ENCODE measurements at regions not wholly inside any gene's neighbourhood (a gene's known extent, or its start where the extent isn't known, plus 50 kb on each side); places are given as distances from the start of the nearest gene placed in this dataset.

DNA sequence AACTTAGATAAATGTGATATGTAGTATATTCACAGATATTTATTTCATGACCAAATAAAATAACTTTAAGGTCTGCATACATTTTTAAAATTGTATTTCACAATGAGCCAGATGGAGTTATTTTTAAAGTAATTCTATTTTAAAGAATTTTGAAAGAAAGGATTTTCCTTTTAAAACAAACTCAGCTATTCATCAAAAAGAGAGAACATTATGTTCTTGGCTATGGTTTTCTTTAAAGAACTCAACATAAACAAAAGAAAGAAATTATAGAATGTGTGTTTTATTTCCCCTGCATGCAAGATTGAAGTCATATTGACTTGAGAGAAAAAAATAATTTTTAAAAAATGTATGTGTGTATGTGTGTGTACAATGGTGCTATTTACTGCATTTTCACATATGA is 1023.6 kb upstream of the CITED2 start:
- Histone ChIP-seq H3K9me3 (replicated peaks) (no peaks in the 10 kb centered on the region), H3K27ac (replicated peaks) (no peak overlapping the region), H3K4me1 (no peaks in the 10 kb centered on the region), H3K27me3 (ENCODE audit: low read depth) (no peaks in the 10 kb centered on the region), H3K36me3 (no peaks in the 10 kb centered on the region), H3K4me3 (no peak overlapping the region)
- no peak for TF ChIP-seq CTCF (IDR thresholded peaks at IDR 0.05; ENCODE audit: borderline replicate concordance)
- no peak for DNase-seq
- intact Hi-C loops (cut with micrococcal nuclease), result no loop called here

DNA sequence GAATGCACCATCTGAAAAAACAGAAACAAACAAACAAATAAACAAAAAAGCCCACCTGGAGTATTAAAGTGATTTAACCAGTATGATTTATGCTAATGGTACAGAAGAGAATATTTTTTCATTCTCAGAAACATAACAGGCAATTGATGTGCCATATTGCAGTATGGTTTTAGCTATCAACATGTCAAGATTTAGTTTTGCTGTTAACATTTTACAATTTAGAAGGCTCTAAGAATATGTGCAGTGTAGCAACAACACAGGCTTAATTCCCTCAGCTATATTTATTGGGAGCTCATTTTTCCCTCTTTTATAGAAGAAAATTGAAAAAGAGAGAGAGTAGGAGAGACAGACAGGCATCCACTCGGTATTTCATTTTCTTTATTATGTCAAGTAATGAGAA is 1022.7 kb upstream of the CITED2 start:
- Histone ChIP-seq H3K27ac (replicated peaks) (no peak overlapping the region), H3K27me3 (ENCODE audit: low read depth) (no peaks in the 10 kb centered on the region), H3K36me3 (no peaks in the 10 kb centered on the region), H3K4me1 (no peaks in the 10 kb centered on the region), H3K9me3 (replicated peaks) (no peaks in the 10 kb centered on the region), H3K4me3 (no peak overlapping the region)
- DNase-seq, result no peak
- TF ChIP-seq CTCF (IDR thresholded peaks at IDR 0.05; ENCODE audit: borderline replicate concordance), result no peak
- intact Hi-C loops (cut with micrococcal nuclease), result no loop called here

DNA sequence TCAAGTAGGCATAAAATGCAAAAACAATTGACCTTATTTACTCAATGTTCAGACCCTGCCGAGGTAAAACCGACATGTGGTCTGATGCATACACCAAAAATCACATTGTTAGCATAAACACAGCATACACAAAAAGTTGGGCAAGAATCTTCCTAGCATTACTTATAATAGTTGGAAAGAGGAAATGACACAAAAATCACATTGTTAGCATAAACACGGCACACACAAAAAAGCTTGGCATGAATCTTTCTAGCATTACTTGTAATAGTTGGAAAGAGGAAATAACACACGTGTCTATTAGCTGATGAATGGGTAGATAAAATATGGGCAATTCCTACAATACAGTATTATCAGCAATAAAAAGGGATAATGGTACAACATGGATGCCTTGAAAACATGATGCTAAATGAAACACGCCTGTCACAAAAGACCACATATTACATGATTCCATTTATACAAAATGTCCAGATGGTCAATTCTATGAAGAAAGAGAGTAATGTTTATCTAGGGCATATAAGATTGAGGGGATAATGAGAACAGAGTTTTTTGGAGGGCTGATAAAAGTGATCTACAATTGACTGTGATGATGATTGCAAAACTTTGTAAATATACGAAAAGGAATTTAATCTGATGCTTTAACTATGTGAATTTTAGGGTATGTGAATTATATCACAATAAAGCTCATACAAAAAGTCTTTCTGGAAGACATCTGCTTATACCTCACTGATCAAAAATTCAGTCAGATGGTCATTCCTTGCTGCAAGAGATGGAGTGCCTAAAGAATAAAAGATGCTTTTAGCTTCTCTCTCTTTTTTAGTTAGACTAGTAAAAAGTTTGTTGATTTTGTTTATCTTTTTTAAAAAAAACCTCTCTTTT is 1019.5 kb upstream of the CITED2 start:
- Histone ChIP-seq H3K4me1 (no peaks in the 10 kb centered on the region), H3K27me3 (ENCODE audit: low read depth) (no peaks in the 10 kb centered on the region), H3K27ac (replicated peaks) (no peak overlapping the region), H3K4me3 (no peak overlapping the region), H3K9me3 (replicated peaks) (no peaks in the 10 kb centered on the region), H3K36me3 (no peaks in the 10 kb centered on the region)
- no peak for TF ChIP-seq CTCF (IDR thresholded peaks at IDR 0.05; ENCODE audit: borderline replicate concordance)
- no peak for DNase-seq
- intact Hi-C loops (cut with micrococcal nuclease), result no loop called here

DNA sequence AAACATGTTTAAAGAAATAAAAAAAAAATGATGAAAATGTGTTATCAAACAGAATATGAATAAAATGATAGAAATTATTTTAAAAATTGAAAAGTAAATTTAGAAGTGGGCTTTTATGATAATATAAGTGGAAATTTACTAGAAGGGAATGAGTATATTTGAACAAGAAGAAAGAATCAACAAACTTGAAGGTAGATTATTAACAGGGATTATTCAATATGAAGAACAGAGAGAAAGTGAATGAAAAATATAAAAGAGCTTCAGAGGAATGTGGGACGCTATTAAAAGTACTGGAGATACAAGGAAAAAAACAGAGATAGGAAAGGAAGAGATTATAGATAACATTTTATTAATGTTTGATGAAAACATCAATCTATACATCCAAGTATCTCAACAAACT is 1014.4 kb upstream of the CITED2 start:
- no peak for TF ChIP-seq CTCF (IDR thresholded peaks at IDR 0.05; ENCODE audit: borderline replicate concordance)
- Histone ChIP-seq H3K4me1 (no peaks in the 10 kb centered on the region), H3K4me3 (no peak overlapping the region), H3K36me3 (no peaks in the 10 kb centered on the region), H3K9me3 (replicated peaks) (no peaks in the 10 kb centered on the region), H3K27ac (replicated peaks) (no peak overlapping the region), H3K27me3 (ENCODE audit: low read depth) (no peaks in the 10 kb centered on the region)
- DNase-seq, result no peak
- intact Hi-C loops (cut with micrococcal nuclease), result no loop called here

DNA sequence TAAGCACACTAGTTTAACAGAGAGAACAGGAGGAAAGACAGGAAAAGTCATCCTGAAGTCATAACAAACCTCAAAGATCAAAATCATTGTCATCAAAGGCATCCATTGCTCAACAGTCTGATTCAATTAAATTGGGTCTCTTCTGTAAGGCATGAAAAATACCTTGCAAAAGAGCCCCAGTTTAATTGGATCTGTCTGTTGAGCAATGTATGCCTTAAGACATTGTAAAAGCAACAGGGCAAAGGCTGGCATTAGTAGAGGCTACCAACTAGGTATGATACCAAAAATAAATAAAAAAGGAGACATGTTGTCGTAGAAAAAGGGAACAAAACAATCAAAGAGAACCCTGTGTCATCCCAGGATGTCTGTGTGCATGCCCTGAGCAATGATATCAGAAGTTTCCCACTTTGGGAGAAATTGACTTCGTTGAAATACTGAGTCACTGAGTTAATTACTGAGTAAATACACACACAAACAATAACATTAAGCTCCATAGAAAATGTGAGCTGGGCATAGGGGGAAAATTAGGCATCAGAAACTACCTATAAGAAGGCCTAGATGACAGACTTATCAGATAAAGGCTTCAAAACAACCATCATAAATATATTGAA is 1013.8 kb upstream of the CITED2 start:
- intact Hi-C loops (cut with micrococcal nuclease), result no loop called here
- no peak for DNase-seq

More for the DNA sequence above, 1013.8 kb upstream of the CITED2 start:
- no peaks in the 10 kb centered on the region for H3K9me3 ChIP-seq (replicated peaks)
- no peaks in the 10 kb centered on the region for H3K36me3 ChIP-seq
- H3K4me3 ChIP-seq, result no peak overlapping the region
- no peaks in the 10 kb centered on the region for H3K4me1 ChIP-seq
- H3K27ac ChIP-seq (replicated peaks), result no peak overlapping the region
- TF ChIP-seq CTCF (IDR thresholded peaks at IDR 0.05; ENCODE audit: borderline replicate concordance), result no peak
- H3K27me3 ChIP-seq (ENCODE audit: low read depth), result no peaks in the 10 kb centered on the region
